GM12875 (cell line): ENCODE measurements at regions not wholly inside any gene's neighbourhood (a gene's known extent, or its start where the extent isn't known, plus 50 kb on each side); places are given as distances from the start of the nearest gene placed in this dataset.

Experiments
- H3K4me3 ChIP-seq: one replicate; pipeline ENCODE4 v1.5.1; 2011; ENCODE audit warnings: low read depth, low read length, control low read depth
- CTCF ChIP-seq: IDR thresholded peaks from 2 replicates; pipeline ENCODE4 v1.5.1; 2011; ENCODE audit warnings: low read depth, mild to moderate bottlenecking, control low read depth, inconsistent platforms, low read length, moderate library complexity, borderline replicate concordance; ENCODE audit not compliant: insufficient read depth

- no peak overlapping the region for H3K4me3 ChIP-seq
- TF ChIP-seq CTCF = no peak
These were observed 197.6 kb upstream of the PMEPA1 start for GRCh38 chr20:57907131-57908000.

- TF ChIP-seq CTCF = no peak
- no peak overlapping the region for H3K4me3 ChIP-seq
These were observed 195.6 kb upstream of the PMEPA1 start for GRCh38 chr20:57905448-57905847.

- H3K4me3 ChIP-seq = no peak overlapping the region
- TF ChIP-seq CTCF = no peak
These were observed 194.7 kb upstream of the PMEPA1 start for GRCh38 chr20:57904314-57905105.

GRCh38 chr20:57902473-57902872, 192.7 kb upstream of the PMEPA1 start:
- no peak for TF ChIP-seq CTCF
- H3K4me3 ChIP-seq = no peak overlapping the region

- no peak for TF ChIP-seq CTCF
- H3K4me3 ChIP-seq = no peak overlapping the region
These were observed 191.7 kb upstream of the PMEPA1 start for GRCh38 chr20:57901526-57901925.

GRCh38 chr20:57900226-57900905, 190.6 kb upstream of the PMEPA1 start:
- H3K4me3 ChIP-seq = no peak overlapping the region
- TF ChIP-seq CTCF = no peak
